Amygdala (tissue), 56 donors: ENCODE measurements at regions not wholly inside any gene's neighbourhood (a gene's known extent, or its start where the extent isn't known, plus 50 kb on each side); places are given as distances from the start of the nearest gene placed in this dataset.
"Not testable (repeated sequence)": the region's sequence is repeated elsewhere in the genome, so short reads cannot be mapped to it uniquely, and the experiment has no call there.

Source experiments
- DNase-seq, 56 donors: peaks; one replicate each; lab custom pipeline; 2025; lab: John Stamatoyannopoulos, UW

GRCh38 chr2:22946553-22946952 lies 438.4 kb upstream of the KLHL29 start:
- no peak for DNase-seq

- no peak for DNase-seq
Measured at GRCh38 chr2:22947741-22948140, 437.2 kb upstream of the KLHL29 start.

- DNase-seq, result no peak
Measured at GRCh38 chr2:22950431-22950830, 434.5 kb upstream of the KLHL29 start.

- DNase-seq, result no peak
Measured at GRCh38 chr2:22952656-22953225, 432.2 kb upstream of the KLHL29 start.

GRCh38 chr2:22957446-22957845 lies 427.5 kb upstream of the KLHL29 start:
- no peak for DNase-seq

- DNase-seq, result no peak
Measured at GRCh38 chr2:22958308-22958707, 426.7 kb upstream of the KLHL29 start.

GRCh38 chr2:22967756-22968155 lies 417.2 kb upstream of the KLHL29 start:
- no peak for DNase-seq

- DNase-seq, result no peak
Measured at GRCh38 chr2:22970284-22970975, 414.5 kb upstream of the KLHL29 start.

GRCh38 chr2:22970991-22971390 lies 414.0 kb upstream of the KLHL29 start:
- no peak for DNase-seq

GRCh38 chr2:22981785-22982184 lies 403.2 kb upstream of the KLHL29 start:
- DNase-seq, result no peak

- not testable (repeated sequence) for DNase-seq
Measured at GRCh38 chr2:22984152-22984551, 400.8 kb upstream of the KLHL29 start.

- no peak for DNase-seq
Measured at GRCh38 chr2:22990246-22990645, 394.7 kb upstream of the KLHL29 start.

- no peak for DNase-seq
Measured at GRCh38 chr2:22991844-22992243, 393.1 kb upstream of the KLHL29 start.

- DNase-seq, result no peak
Measured at GRCh38 chr2:22992441-22992840, 392.5 kb upstream of the KLHL29 start.

- DNase-seq, result no peak
Measured at GRCh38 chr2:22993250-22993649, 391.7 kb upstream of the KLHL29 start.

GRCh38 chr2:22995576-22995975 lies 389.4 kb upstream of the KLHL29 start:
- no peak for DNase-seq

- no peak for DNase-seq
Measured at GRCh38 chr2:22996911-22997310, 388.1 kb upstream of the KLHL29 start.

- no peak for DNase-seq
Measured at GRCh38 chr2:22998359-22998758, 386.6 kb upstream of the KLHL29 start.

GRCh38 chr2:22999951-23000350 lies 385.0 kb upstream of the KLHL29 start:
- no peak for DNase-seq

GRCh38 chr2:23002234-23002633 lies 382.7 kb upstream of the KLHL29 start:
- no peak for DNase-seq

- DNase-seq, result no peak
Measured at GRCh38 chr2:23005469-23005868, 379.5 kb upstream of the KLHL29 start.

- no peak for DNase-seq
Measured at GRCh38 chr2:23007631-23008235, 377.2 kb upstream of the KLHL29 start.
